ENCODE measurements at regions not wholly inside any gene's neighbourhood (a gene's known extent, or its start where the extent isn't known, plus 50 kb on each side); places are given as distances from the start of the nearest gene placed in this dataset.

DNA sequence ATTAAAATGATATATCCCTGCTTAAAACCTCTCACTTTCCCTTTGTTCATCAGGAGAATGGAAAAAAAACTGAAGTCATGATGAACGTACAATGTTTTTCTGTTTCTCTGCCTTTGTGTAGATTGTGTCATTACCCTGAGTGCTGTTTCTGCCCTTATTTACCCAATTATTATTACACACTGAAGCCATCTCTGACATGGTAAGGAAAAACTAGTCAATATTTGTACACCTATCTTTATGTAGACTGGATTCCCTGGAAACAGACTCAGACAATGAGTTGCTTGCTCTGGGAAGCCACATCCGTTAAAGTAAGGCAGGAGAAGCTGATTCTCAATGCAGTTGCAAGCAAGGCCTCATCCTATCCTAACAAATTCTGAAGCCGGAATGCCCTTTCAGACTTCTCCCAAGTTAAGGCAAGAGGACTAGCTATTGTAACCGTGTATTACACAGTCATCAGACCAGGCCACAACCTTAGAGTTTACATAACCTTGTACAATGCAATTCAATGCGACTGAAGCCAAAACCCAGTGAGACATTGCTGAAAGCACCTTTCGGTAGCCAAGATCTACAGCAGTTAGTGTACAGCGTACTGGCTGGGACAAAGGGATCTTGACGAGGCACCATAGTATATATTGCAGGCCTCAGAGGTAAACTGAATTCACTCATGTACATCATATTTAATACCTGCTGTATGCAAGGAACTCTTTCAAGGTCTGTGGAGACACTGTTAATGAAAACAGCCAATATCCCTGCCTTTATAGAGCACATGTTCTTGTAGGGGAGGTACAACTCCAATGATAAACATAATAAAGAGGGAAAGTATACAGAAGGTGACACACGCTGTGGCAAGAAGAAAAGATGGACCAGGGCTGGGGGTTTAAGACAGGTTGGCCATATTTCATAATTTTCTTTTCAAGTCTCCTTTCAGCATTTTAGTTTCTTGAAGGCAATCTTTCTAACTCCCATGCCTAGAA is 1040.8 kb upstream of the SEMA6D start:
- Mint-ChIP-seq H3K27me3 (ENCODE audit: low read depth) (no peaks in the 10 kb centered on the region), H3K9me3 (peaks cover 7 to 8% of the 10 kb centered on the region in 2 donors), H3K36me3 (ENCODE audit: insufficient read depth in 2 of 2) (no peaks in the 10 kb centered on the region), H3K27ac (no peak overlapping the region), H3K4me3 (no peak overlapping the region), H3K4me1 (ENCODE audit: low read depth) (no peaks in the 10 kb centered on the region)
- no peak for ATAC-seq (replicated peaks in 1 of 2)
- DNase-seq, result no peak

DNA sequence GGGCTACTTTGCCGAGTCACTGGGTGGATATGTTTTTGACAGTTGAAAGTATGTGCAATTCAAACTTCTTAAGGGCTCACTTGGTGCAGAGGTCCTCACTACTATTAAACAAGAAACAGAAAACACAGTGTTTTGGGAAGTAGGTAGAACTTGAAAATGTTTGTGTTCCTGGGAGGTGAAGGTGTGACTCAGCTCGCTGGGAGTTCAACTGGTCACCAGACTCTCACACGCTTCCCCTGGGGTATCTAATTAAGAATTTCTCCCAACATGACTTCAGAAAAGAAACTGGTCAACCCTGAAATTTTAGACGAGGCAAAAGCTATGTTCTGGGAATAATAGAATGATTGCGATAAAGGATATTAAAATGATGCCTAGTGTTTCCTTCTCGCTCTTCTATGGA is 1039.8 kb upstream of the SEMA6D start:
- Mint-ChIP-seq H3K4me1 (ENCODE audit: low read depth) (no peaks in the 10 kb centered on the region), H3K27me3 (ENCODE audit: low read depth) (no peaks in the 10 kb centered on the region), H3K4me3 (no peak overlapping the region), H3K9me3 (peaks cover 7 to 8% of the 10 kb centered on the region in 2 donors), H3K36me3 (ENCODE audit: insufficient read depth in 2 of 2) (no peaks in the 10 kb centered on the region), H3K27ac (no peak overlapping the region)
- ATAC-seq (replicated peaks in 1 of 2) (no peak), DNase-seq (no peak)

DNA sequence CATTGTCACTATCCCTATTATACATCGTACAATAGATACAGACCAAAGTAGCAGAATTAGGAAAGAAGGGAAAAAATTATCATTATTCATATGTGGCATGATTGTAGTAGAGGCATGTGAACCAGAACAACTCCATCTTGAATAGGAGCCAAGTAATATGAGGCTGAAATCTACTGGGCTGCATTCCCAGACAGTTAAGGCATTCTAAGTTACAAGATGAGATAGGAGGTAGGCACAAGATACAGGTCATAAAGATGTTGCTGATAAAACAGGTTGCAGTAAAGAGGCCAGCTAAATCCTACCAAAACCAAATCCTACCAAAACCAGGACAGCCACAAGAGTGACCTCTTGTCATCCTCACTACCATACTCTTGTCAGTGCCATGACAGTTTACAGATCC is 1035.4 kb upstream of the SEMA6D start:
- Mint-ChIP-seq H3K4me3 (no peak overlapping the region), H3K36me3 (ENCODE audit: insufficient read depth in 2 of 2) (no peaks in the 10 kb centered on the region), H3K9me3 (peaks cover 2 to 4% of the 10 kb centered on the region in 2 donors), H3K27ac (no peak overlapping the region), H3K27me3 (ENCODE audit: low read depth) (no peaks in the 10 kb centered on the region), H3K4me1 (ENCODE audit: low read depth) (no peaks in the 10 kb centered on the region)
- DNase-seq, result no peak
- no peak for ATAC-seq (replicated peaks in 1 of 2)

DNA sequence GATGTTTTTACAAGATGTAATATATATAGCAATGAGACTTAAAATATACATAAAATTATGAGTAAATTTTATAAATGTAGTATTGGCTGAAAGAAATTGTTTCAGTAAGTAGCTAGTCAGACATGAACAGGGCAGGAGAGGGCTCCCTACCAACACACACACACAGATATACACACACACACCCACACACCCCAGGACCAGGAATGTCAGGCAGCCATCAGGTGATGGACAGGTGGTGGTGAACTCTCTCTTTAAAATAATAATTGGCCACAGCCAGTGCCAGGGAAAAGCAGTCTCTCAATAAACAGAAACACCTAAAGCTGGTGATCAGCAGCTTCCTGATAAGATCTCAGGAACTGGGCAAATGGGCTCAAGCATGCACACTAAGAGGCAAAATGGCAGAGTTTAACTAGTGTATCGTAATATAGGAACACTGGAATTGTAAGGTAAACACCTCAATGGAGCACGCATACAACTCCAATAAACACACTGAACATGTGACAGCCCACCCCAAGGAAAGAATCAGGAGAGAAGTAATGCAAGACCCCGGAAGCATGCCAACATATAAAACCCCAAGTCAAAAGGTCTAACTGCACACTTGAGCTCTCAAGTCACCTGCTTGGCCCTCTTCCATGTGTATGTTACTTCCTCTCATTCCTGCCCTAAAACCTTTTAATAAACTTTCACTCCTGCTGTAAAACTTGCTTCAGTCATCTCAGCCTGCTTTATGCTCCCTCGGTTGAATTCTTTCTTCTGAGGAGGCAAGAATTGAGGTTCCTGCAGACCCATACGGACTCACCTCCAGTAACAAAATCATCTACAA is 1034.1 kb upstream of the SEMA6D start:
- no peak overlapping the region for H3K27ac Mint-ChIP-seq
- DNase-seq, result no peak

DNA sequence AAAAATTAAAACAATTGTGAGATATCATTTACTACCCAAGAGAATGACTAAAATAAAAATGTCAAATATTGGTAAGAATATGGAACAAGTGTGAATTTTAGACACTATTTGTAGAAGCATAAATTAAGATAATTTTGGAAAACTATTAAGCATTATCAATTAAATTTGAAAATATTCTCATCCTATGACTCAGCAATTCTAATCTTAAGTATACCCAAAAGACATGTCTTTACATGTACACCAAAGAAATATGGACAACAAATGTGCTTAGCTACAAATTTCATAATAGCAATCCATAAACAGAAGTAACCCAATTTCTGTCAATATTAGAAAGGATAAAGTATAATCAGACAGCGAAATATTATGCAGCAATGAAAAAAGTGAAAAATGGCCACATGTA is 1032.2 kb upstream of the SEMA6D start:
- no peaks in the 10 kb centered on the region for H3K36me3 Mint-ChIP-seq (ENCODE audit: insufficient read depth in 2 of 2)
- H3K4me3 Mint-ChIP-seq, result no peak overlapping the region
- ATAC-seq (replicated peaks in 1 of 2) (no peak), DNase-seq (no peak)
- H3K27ac Mint-ChIP-seq, result no peak overlapping the region
- H3K9me3 Mint-ChIP-seq, result peaks cover 0 to 2% of the 10 kb centered on the region in 2 donors
- no peaks in the 10 kb centered on the region for H3K4me1 Mint-ChIP-seq (ENCODE audit: low read depth)
- no peaks in the 10 kb centered on the region for H3K27me3 Mint-ChIP-seq (ENCODE audit: low read depth)

More for the DNA sequence above, 1034.1 kb upstream of the SEMA6D start:
- no peak for ATAC-seq (replicated peaks in 1 of 2)
- Mint-ChIP-seq H3K9me3 (peaks cover under 1 to 4% of the 10 kb centered on the region in 2 donors), H3K4me1 (ENCODE audit: low read depth) (no peaks in the 10 kb centered on the region), H3K27me3 (ENCODE audit: low read depth) (no peaks in the 10 kb centered on the region), H3K36me3 (ENCODE audit: insufficient read depth in 2 of 2) (no peaks in the 10 kb centered on the region), H3K4me3 (no peak overlapping the region)

DNA sequence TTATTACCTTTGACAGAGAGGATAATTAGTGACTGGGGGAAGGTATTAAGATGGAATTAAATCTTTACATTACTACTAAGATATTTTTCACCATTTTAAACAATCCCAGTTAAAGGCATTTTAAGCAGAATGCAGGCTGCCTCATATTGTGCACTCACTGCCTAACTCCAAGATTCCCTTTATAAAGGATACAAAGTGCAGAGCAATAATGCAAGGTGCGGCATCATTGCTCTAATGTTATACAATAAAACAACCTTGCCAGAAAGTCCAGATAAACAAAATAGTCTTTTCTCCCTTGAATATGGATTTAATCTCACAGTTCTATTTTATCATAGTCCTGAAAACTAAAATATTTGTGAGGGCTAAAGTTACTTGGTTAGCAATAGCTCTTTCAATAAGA is 1031.6 kb upstream of the SEMA6D start:
- DNase-seq (no peak), ATAC-seq (replicated peaks in 1 of 2) (no peak)
- H3K9me3 Mint-ChIP-seq, result peaks cover 0 to 6% of the 10 kb centered on the region in 2 donors
- no peak overlapping the region for H3K4me3 Mint-ChIP-seq
- H3K27ac Mint-ChIP-seq, result no peak overlapping the region
- H3K4me1 Mint-ChIP-seq (ENCODE audit: low read depth), result no peaks in the 10 kb centered on the region
- H3K27me3 Mint-ChIP-seq (ENCODE audit: low read depth), result no peaks in the 10 kb centered on the region
- H3K36me3 Mint-ChIP-seq (ENCODE audit: insufficient read depth in 2 of 2), result no peaks in the 10 kb centered on the region

DNA sequence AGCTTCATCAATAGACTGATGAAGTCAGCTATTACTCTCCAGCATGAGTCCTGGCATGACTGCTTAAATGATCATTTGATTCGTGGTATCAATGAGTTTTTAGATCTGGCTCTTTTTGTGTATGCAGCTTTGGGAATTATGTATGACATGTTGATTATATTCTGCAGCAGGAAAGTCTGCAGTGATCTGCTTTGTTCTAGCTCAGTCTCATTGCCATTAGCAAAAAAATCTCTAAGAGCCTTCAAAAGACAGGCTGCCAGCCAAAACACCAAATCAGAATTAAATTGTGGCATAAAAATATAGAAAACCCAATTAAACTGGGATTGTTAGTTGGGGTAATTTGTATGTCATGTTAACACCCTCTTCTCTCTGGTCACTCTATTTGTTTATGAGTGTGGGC is 1021.0 kb upstream of the SEMA6D start:
- no peak for ATAC-seq (replicated peaks in 1 of 2)
- H3K27me3 Mint-ChIP-seq (ENCODE audit: low read depth), result no peaks in the 10 kb centered on the region
- no peak for DNase-seq
- no peak overlapping the region for H3K27ac Mint-ChIP-seq
- peaks cover 6 to 7% of the 10 kb centered on the region in 2 donors for H3K9me3 Mint-ChIP-seq
- no peaks in the 10 kb centered on the region for H3K4me1 Mint-ChIP-seq (ENCODE audit: low read depth)
- no peaks in the 10 kb centered on the region for H3K36me3 Mint-ChIP-seq (ENCODE audit: insufficient read depth in 2 of 2)
- H3K4me3 Mint-ChIP-seq, result no peak overlapping the region

DNA sequence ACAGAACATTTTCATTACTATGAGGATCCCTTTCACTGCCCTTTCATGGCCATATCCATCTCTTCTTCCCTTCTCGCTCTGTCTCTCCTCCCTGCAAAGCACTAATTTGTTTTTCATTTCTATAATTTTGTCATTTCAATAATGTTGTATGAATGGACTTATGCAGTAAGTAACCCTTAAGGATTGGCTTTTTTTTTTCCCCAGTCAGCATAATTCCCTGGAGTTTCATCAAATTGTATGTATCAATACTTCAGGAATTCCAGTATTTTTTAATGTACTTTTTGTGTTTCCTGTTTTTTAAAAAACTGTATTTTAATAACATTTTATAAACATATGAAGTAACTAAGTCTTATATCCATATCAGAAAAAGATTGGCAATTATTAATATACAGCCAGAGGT is 1016.0 kb upstream of the SEMA6D start:
- no peaks in the 10 kb centered on the region for H3K4me1 Mint-ChIP-seq (ENCODE audit: low read depth)
- no peak overlapping the region for H3K27ac Mint-ChIP-seq
- H3K36me3 Mint-ChIP-seq (ENCODE audit: insufficient read depth in 2 of 2), result peaks cover 0 to 4% of the 10 kb centered on the region in 2 donors
- peaks cover 5 to 7% of the 10 kb centered on the region in 2 donors for H3K9me3 Mint-ChIP-seq
- no peak overlapping the region for H3K4me3 Mint-ChIP-seq
- ATAC-seq (replicated peaks in 1 of 2), result no peak
- no peak for DNase-seq
- H3K27me3 Mint-ChIP-seq (ENCODE audit: low read depth), result no peaks in the 10 kb centered on the region

DNA sequence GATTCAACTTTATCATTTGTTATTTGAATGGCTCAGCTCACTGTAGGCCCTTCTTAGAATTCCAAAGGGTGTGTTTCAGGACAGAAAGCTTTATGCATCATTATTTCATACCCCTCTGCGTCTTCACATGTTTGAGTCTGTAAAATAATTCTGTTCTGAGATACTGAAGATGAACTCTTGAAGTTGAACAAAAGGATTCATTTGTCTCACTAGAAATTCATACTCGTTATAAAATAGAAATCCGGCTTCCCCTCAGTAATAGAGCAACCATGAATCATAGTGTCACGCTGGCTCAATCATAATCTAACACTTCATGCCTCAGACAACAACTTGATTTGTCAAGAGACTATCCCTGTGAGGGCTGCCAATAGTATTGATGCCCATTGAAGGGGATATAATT is 1015.4 kb upstream of the SEMA6D start:
- no peak for ATAC-seq (replicated peaks in 1 of 2)
- Mint-ChIP-seq H3K36me3 (ENCODE audit: insufficient read depth in 2 of 2) (peaks cover 0 to 4% of the 10 kb centered on the region in 2 donors), H3K27me3 (ENCODE audit: low read depth) (no peaks in the 10 kb centered on the region), H3K27ac (no peak overlapping the region), H3K9me3 (peaks cover 5 to 7% of the 10 kb centered on the region in 2 donors), H3K4me3 (no peak overlapping the region), H3K4me1 (ENCODE audit: low read depth) (no peaks in the 10 kb centered on the region)
- no peak for DNase-seq

DNA sequence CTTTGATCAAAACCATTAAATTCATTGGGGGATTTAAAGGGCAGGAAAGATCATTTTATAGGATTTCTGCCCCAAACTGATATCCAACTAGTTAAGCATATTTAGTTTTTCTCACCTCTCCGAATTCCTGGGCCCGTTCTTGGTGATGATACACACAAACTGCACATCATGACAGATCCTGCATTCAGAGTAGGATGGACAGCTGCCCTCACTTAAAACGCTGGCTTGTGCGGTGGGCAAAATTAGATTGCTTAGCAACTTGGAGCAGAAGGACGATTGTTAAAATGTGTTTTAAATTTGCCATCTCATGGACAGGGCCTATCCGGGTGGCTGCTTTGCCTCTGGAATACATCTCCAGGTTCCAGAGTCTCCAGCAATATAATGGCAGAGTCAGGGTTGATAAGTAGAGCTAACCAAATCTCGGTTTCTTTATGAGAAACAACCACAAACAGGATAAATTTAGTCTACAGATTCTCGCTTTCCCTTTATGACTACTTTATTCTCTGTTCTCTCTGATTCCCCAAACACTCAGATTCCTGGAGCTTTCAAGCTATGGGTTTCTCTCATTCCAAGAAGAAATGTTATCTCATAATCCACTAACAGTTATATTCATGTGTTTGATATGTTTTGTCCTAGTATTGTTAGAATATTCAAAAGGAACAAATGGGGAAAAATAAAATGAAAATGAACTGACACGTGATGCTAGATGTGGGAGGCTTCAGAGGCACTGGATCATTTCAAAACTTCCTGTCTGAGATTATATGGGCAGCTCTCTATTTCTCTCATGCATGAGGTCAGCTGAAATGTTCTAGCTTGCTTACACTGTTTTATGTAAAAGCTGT is 1014.1 kb upstream of the SEMA6D start:
- no peak overlapping the region for H3K4me3 Mint-ChIP-seq
- H3K9me3 Mint-ChIP-seq, result peaks cover 5 to 9% of the 10 kb centered on the region in 2 donors
- ATAC-seq (replicated peaks in 1 of 2) (no peak), DNase-seq (no peak)
- no peak overlapping the region for H3K27ac Mint-ChIP-seq
- no peaks in the 10 kb centered on the region for H3K4me1 Mint-ChIP-seq (ENCODE audit: low read depth)
- H3K27me3 Mint-ChIP-seq (ENCODE audit: low read depth), result no peaks in the 10 kb centered on the region
- H3K36me3 Mint-ChIP-seq (ENCODE audit: insufficient read depth in 2 of 2), result peaks cover 0 to 4% of the 10 kb centered on the region in 2 donors

DNA sequence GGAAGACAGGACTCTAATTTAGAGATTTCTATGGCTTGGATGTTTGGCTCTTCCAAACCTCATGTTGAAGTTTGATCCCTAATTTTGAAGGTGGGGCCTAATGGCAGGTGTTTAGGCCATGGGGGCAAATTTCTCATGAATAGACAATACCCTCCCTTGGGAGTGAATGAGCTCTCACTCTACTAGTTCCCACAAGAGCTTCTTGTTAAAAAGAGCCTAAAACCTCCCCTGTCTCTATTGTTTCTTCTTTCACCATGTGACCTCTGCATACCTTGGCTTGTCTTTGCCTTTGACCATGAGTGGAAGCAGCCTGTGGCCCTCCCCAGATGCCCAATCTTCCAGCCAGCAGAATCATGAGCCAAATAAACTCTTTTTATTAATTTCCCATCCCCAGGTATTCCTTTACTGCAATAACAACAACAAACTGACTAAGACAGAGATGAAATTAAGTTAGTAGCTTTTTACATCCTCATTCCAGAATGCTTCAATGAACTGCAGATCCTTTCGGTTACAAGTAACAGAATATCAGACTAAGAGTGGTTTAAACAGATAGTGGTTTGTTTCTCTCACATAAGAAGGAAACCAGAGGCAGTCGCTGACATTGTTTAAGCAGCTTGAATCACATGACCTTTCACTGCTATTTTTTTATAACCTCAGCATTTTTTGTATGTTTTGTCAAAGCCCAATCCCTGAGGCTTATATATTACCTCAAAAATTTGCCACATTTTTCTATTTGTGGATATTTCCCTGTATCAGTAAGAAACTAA is 1013.3 kb upstream of the SEMA6D start:
- H3K27me3 Mint-ChIP-seq (ENCODE audit: low read depth), result no peaks in the 10 kb centered on the region
- no peak overlapping the region for H3K27ac Mint-ChIP-seq
- H3K9me3 Mint-ChIP-seq, result peaks cover 6 to 12% of the 10 kb centered on the region in 2 donors
- H3K36me3 Mint-ChIP-seq (ENCODE audit: insufficient read depth in 2 of 2), result peaks cover 0 to 4% of the 10 kb centered on the region in 2 donors
- no peak overlapping the region for H3K4me3 Mint-ChIP-seq
- ATAC-seq (replicated peaks in 1 of 2), result no peak
- no peak for DNase-seq
- no peaks in the 10 kb centered on the region for H3K4me1 Mint-ChIP-seq (ENCODE audit: low read depth)

DNA sequence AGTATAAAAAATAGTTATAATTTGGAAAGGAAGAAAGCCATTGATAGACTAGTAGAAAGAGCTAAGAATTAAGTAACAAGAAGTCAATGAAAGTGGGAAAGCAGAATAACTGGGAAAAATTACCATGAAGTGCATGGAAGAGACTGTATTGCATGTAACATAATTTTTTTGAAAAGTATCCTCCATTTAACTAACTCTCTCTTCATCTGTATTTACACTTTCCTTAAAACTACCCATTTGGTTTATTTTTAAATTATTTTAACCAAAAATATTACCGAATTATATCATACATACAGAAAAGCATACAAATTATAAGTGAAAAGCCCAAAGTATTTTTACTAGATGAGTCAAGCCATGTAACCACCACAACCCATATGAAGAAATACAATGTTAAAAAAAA is 1009.9 kb upstream of the SEMA6D start:
- H3K27me3 Mint-ChIP-seq (ENCODE audit: low read depth), result no peaks in the 10 kb centered on the region
- no peaks in the 10 kb centered on the region for H3K4me1 Mint-ChIP-seq (ENCODE audit: low read depth)
- H3K4me3 Mint-ChIP-seq, result no peak overlapping the region
- no peak for ATAC-seq (replicated peaks in 1 of 2)
- H3K27ac Mint-ChIP-seq, result no peak overlapping the region
- H3K9me3 Mint-ChIP-seq, result peaks cover 5 to 12% of the 10 kb centered on the region in 2 donors
- DNase-seq, result no peak
- H3K36me3 Mint-ChIP-seq (ENCODE audit: insufficient read depth in 2 of 2), result peaks cover 0 to 4% of the 10 kb centered on the region in 2 donors
